ENCODE measurements at regions not wholly inside any gene's neighbourhood (a gene's known extent, or its start where the extent isn't known, plus 50 kb on each side); places are given as distances from the start of the nearest gene placed in this dataset.

DNA sequence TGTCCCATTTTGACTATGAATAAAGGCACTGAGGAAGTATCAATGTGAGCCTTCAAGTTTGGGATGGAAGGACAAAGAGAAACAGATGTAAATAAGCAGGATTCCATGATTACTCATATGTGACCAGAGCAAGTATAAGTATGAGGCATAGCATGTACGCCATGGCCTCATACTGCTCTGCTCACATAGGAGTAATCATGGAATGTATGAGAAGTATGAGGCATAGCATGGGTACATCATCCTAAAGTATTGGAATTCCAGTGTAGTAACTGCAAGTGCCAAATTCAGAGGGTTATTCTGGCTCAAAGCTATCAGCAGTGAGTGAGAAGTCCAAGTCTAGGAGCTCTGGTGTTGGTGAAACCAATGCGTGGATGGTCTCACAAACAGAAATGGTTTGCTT, 81.2 kb upstream of the WDR72 start:
- TF ChIP-seq, protein P1, sequence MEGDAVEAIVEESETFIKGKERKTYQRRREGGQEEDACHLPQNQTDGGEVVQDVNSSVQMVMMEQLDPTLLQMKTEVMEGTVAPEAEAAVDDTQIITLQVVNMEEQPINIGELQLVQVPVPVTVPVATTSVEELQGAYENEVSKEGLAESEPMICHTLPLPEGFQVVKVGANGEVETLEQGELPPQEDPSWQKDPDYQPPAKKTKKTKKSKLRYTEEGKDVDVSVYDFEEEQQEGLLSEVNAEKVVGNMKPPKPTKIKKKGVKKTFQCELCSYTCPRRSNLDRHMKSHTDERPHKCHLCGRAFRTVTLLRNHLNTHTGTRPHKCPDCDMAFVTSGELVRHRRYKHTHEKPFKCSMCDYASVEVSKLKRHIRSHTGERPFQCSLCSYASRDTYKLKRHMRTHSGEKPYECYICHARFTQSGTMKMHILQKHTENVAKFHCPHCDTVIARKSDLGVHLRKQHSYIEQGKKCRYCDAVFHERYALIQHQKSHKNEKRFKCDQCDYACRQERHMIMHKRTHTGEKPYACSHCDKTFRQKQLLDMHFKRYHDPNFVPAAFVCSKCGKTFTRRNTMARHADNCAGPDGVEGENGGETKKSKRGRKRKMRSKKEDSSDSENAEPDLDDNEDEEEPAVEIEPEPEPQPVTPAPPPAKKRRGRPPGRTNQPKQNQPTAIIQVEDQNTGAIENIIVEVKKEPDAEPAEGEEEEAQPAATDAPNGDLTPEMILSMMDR (IDR thresholded peaks at IDR 0.05) = no peak
- TF ChIP-seq POLR2A (IDR thresholded peaks at IDR 0.05) = no peak
